Stimulated activated naive CD8-positive, alpha-beta T cell treated with anti-CD3 and anti-CD28 coated beads, Interleukin-15, Interleukin-2, amounts not matched to agents 100 ng/mL and 50 ng/mL, for 24 hours (primary cell): ENCODE measurements at regions not wholly inside any gene's neighbourhood (a gene's known extent, or its start where the extent isn't known, plus 50 kb on each side); places are given as distances from the start of the nearest gene placed in this dataset.
"Not testable (repeated sequence)": the region's sequence is repeated elsewhere in the genome, so short reads cannot be mapped to it uniquely, and the experiment has no call there.

Experiments
- H3K27ac Mint-ChIP-seq: one replicate; pipeline ENCODE4 v1.8.0; 2021; ENCODE audit warnings: mild to moderate bottlenecking, mixed read lengths
- H3K27me3 Mint-ChIP-seq: one replicate; pipeline ENCODE4 v1.8.0; 2021; ENCODE audit warnings: mixed read lengths
- H3K36me3 Mint-ChIP-seq: one replicate; pipeline ENCODE4 v1.8.0; 2021; ENCODE audit warnings: low read depth, mixed read lengths
- H3K4me1 Mint-ChIP-seq: one replicate; pipeline ENCODE4 v1.8.0; 2021; ENCODE audit warnings: low read depth, mixed read lengths
- H3K4me3 Mint-ChIP-seq: one replicate; pipeline ENCODE4 v1.8.0; 2021; ENCODE audit warnings: mild to moderate bottlenecking, mixed read lengths
- H3K9me3 Mint-ChIP-seq: one replicate; pipeline ENCODE4 v1.8.0; 2021; ENCODE audit warnings: mixed read lengths

GRCh38 chr1:232130815-232131480 lies 499.0 kb downstream of the SIPA1L2 start:
- Mint-ChIP-seq H3K4me1 (no peaks in the 10 kb centered on the region), H3K9me3 (no peaks in the 10 kb centered on the region), H3K27ac (no peak overlapping the region), H3K4me3 (no peak overlapping the region), H3K27me3 (peaks cover 36% of the 10 kb centered on the region), H3K36me3 (no peaks in the 10 kb centered on the region)

GRCh38 chr1:232127190-232127589 lies 500.6 kb downstream of the DISC1 start:
- Mint-ChIP-seq H3K27me3 (peaks cover 32% of the 10 kb centered on the region), H3K9me3 (no peaks in the 10 kb centered on the region), H3K4me3 (no peak overlapping the region), H3K36me3 (no peaks in the 10 kb centered on the region), H3K4me1 (peaks cover 12% of the 10 kb centered on the region), H3K27ac (no peak overlapping the region)

GRCh38 chr1:232123775-232124659 lies 497.4 kb downstream of the DISC1 start:
- no peaks in the 10 kb centered on the region for H3K36me3 Mint-ChIP-seq
- H3K27ac Mint-ChIP-seq, result no peak overlapping the region
- no peak overlapping the region for H3K4me3 Mint-ChIP-seq

GRCh38 chr1:232117903-232118302 lies 491.3 kb downstream of the DISC1 start:
- H3K27me3 Mint-ChIP-seq, result peaks cover 11% of the 10 kb centered on the region
- H3K4me3 Mint-ChIP-seq, H3K36me3 Mint-ChIP-seq, H3K9me3 Mint-ChIP-seq, H3K27ac Mint-ChIP-seq, H3K4me1 Mint-ChIP-seq: not testable (repeated sequence)

More at GRCh38 chr1:232123775-232124659, 497.4 kb downstream of the DISC1 start:
- Mint-ChIP-seq H3K9me3 (no peaks in the 10 kb centered on the region), H3K4me1 (peaks cover 12% of the 10 kb centered on the region), H3K27me3 (peaks cover 29% of the 10 kb centered on the region)

GRCh38 chr1:232114985-232115384 lies 488.4 kb downstream of the DISC1 start:
- Mint-ChIP-seq H3K4me3 (no peak overlapping the region), H3K36me3 (no peaks in the 10 kb centered on the region), H3K27me3 (peaks cover 19% of the 10 kb centered on the region), H3K4me1 (no peaks in the 10 kb centered on the region), H3K27ac (no peak overlapping the region), H3K9me3 (no peaks in the 10 kb centered on the region)

- Mint-ChIP-seq H3K9me3 (no peaks in the 10 kb centered on the region), H3K27me3 (peaks cover 21% of the 10 kb centered on the region), H3K36me3 (no peaks in the 10 kb centered on the region), H3K27ac (no peak overlapping the region), H3K4me3 (no peak overlapping the region), H3K4me1 (no peaks in the 10 kb centered on the region)
Observed at GRCh38 chr1:232112076-232112475, 485.5 kb downstream of the DISC1 start.

GRCh38 chr1:232111611-232112010 lies 485.0 kb downstream of the DISC1 start:
- H3K36me3 Mint-ChIP-seq, result no peaks in the 10 kb centered on the region
- peaks cover 19% of the 10 kb centered on the region for H3K27me3 Mint-ChIP-seq
- H3K4me1 Mint-ChIP-seq, result no peaks in the 10 kb centered on the region
- H3K4me3 Mint-ChIP-seq, result no peak overlapping the region
- no peak overlapping the region for H3K27ac Mint-ChIP-seq
- H3K9me3 Mint-ChIP-seq, result no peaks in the 10 kb centered on the region

GRCh38 chr1:232110281-232111090 lies 483.9 kb downstream of the DISC1 start:
- no peak overlapping the region for H3K4me3 Mint-ChIP-seq
- peaks cover 18% of the 10 kb centered on the region for H3K27me3 Mint-ChIP-seq
- no peaks in the 10 kb centered on the region for H3K36me3 Mint-ChIP-seq
- no peaks in the 10 kb centered on the region for H3K9me3 Mint-ChIP-seq
- H3K27ac Mint-ChIP-seq, result no peak overlapping the region
- no peaks in the 10 kb centered on the region for H3K4me1 Mint-ChIP-seq

- Mint-ChIP-seq H3K4me1 (no peaks in the 10 kb centered on the region), H3K27ac (no peak overlapping the region), H3K27me3 (peaks cover 18% of the 10 kb centered on the region), H3K4me3 (no peak overlapping the region), H3K36me3 (no peaks in the 10 kb centered on the region), H3K9me3 (no peaks in the 10 kb centered on the region)
Observed at GRCh38 chr1:232109391-232109790, 482.8 kb downstream of the DISC1 start.

- Mint-ChIP-seq H3K27ac (no peak overlapping the region), H3K27me3 (peaks cover 18% of the 10 kb centered on the region), H3K4me3 (no peak overlapping the region), H3K4me1 (no peaks in the 10 kb centered on the region), H3K36me3 (no peaks in the 10 kb centered on the region), H3K9me3 (no peaks in the 10 kb centered on the region)
Observed at GRCh38 chr1:232108598-232108997, 482.0 kb downstream of the DISC1 start.

GRCh38 chr1:232106415-232106814 lies 479.8 kb downstream of the DISC1 start:
- Mint-ChIP-seq H3K4me3 (no peak overlapping the region), H3K36me3 (no peaks in the 10 kb centered on the region), H3K27ac (no peak overlapping the region), H3K4me1 (no peaks in the 10 kb centered on the region), H3K27me3 (peaks cover 18% of the 10 kb centered on the region), H3K9me3 (no peaks in the 10 kb centered on the region)

- Mint-ChIP-seq H3K4me1 (no peaks in the 10 kb centered on the region), H3K27me3 (peaks cover 12% of the 10 kb centered on the region), H3K4me3 (no peak overlapping the region), H3K36me3 (no peaks in the 10 kb centered on the region), H3K27ac (no peak overlapping the region), H3K9me3 (no peaks in the 10 kb centered on the region)
Observed at GRCh38 chr1:232105561-232105960, 479.0 kb downstream of the DISC1 start.

- H3K9me3 Mint-ChIP-seq, result peaks cover 5% of the 10 kb centered on the region
- no peak overlapping the region for H3K27ac Mint-ChIP-seq
- H3K4me1 Mint-ChIP-seq, result no peaks in the 10 kb centered on the region
- no peaks in the 10 kb centered on the region for H3K27me3 Mint-ChIP-seq
- H3K36me3 Mint-ChIP-seq, result no peaks in the 10 kb centered on the region
- no peak overlapping the region for H3K4me3 Mint-ChIP-seq
Observed at GRCh38 chr1:232101231-232101630, 474.6 kb downstream of the DISC1 start.

GRCh38 chr1:232096751-232097150 lies 470.2 kb downstream of the DISC1 start:
- peaks cover 5% of the 10 kb centered on the region for H3K9me3 Mint-ChIP-seq
- no peaks in the 10 kb centered on the region for H3K27me3 Mint-ChIP-seq
- no peak overlapping the region for H3K4me3 Mint-ChIP-seq
- H3K36me3 Mint-ChIP-seq, result no peaks in the 10 kb centered on the region
- no peak overlapping the region for H3K27ac Mint-ChIP-seq
- no peaks in the 10 kb centered on the region for H3K4me1 Mint-ChIP-seq
